NT2/D1 (cell line): ENCODE measurements at regions not wholly inside any gene's neighbourhood (a gene's known extent, or its start where the extent isn't known, plus 50 kb on each side); places are given as distances from the start of the nearest gene placed in this dataset.

Source experiments
- SUZ12 ChIP-seq: IDR thresholded peaks from 2 replicates; pipeline ENCODE4 v1.6.1; 2011; ENCODE audit not compliant: insufficient read length, insufficient read depth; ENCODE audit errors: extremely low read depth
- YY1 ChIP-seq: IDR thresholded peaks from 2 replicates; pipeline ENCODE4 v1.6.1; 2011; ENCODE audit not compliant: insufficient read length, insufficient read depth
- ZNF274 ChIP-seq: IDR thresholded peaks from 2 replicates; pipeline ENCODE4 v1.6.1; 2011; ENCODE audit warnings: mild to moderate bottlenecking, low read depth, low read length

DNA sequence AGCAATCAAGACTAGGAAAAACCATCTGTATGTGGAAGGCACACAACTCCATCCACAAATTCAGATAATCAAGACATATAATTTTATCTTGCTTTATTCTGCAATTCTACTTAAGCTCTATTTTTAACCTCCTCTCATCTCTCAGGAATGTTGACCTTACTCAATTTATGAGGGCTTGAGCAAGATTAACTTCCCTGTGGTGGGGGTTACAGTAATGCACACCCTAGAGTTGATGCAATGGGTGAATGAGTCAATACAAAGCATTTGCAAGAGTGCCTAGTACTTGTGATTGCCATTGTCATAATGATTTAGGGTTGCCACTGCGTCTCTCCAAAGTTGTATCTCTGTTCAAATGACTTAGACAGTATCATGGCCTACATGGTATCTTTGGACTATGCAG, 1598.4 kb upstream of the TMEM132C start:
- TF ChIP-seq ZNF274: no peak
- no peak for TF ChIP-seq YY1
- no peak for TF ChIP-seq SUZ12
